LNCaP clone FGC (cell line): ENCODE measurements at regions not wholly inside any gene's neighbourhood (a gene's known extent, or its start where the extent isn't known, plus 50 kb on each side); places are given as distances from the start of the nearest gene placed in this dataset.

Source experiments
- DNase-seq: peaks from one replicate; pipeline ENCODE4 v3.0.0-alpha.2; 2011; ENCODE audit warnings: low read depth
- H3K4me3 ChIP-seq: 2 replicates; pipeline ENCODE4 v1.5.1; 2011; ENCODE audit warnings: mild to moderate bottlenecking, low read depth, low read length, control low read depth
- TF ChIP-seq, protein P1 (sequence below): IDR thresholded peaks from 2 replicates; pipeline ENCODE4 v1.5.1; 2012; ENCODE audit warnings: mild to moderate bottlenecking; ENCODE audit not compliant: control insufficient read depth, insufficient read depth; ENCODE audit errors: extremely low read depth

DNA sequence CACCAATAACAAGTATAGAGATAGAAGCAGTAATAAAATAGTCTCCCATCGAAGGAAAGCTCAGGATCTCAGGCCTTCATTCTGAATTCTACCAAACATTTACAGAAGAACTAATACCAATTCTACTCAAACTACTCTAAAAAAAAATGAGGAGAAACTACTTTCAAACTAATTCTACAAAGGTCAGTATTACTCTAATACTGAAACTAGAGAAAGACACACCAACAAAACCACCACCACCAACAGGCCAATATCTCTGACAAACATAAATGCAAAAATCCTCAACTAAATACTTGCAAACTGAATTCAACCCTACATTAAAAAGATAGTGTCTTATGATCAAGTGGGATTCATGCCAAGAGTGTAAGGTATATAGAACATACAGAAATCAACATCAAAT, 1078.4 kb downstream of the KCNT2 start:
- no peak overlapping the region for H3K4me3 ChIP-seq
- TF ChIP-seq, protein P1, sequence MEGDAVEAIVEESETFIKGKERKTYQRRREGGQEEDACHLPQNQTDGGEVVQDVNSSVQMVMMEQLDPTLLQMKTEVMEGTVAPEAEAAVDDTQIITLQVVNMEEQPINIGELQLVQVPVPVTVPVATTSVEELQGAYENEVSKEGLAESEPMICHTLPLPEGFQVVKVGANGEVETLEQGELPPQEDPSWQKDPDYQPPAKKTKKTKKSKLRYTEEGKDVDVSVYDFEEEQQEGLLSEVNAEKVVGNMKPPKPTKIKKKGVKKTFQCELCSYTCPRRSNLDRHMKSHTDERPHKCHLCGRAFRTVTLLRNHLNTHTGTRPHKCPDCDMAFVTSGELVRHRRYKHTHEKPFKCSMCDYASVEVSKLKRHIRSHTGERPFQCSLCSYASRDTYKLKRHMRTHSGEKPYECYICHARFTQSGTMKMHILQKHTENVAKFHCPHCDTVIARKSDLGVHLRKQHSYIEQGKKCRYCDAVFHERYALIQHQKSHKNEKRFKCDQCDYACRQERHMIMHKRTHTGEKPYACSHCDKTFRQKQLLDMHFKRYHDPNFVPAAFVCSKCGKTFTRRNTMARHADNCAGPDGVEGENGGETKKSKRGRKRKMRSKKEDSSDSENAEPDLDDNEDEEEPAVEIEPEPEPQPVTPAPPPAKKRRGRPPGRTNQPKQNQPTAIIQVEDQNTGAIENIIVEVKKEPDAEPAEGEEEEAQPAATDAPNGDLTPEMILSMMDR = no peak
- DNase-seq = no peak

DNA sequence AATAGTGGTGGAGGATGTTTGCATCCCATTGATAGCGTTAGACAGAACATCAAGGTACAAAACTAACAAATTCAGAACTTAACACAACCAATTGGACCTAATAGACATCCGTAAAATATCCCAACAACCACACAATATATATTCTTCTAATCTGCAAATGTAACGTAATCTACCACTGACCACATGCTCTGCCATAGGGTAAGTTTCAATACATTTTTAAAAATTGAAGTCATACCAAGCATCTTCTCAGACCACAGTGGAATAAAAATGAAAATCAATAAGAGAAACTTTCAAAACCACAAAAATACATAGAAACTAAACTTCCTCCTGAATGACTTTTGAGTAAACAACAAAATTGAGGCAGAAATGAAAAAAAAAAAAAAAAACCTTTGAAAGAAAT, 1087.5 kb downstream of the KCNT2 start:
- no peak for DNase-seq
- H3K4me3 ChIP-seq = no peak overlapping the region
- TF ChIP-seq, protein P1 = no peak

DNA sequence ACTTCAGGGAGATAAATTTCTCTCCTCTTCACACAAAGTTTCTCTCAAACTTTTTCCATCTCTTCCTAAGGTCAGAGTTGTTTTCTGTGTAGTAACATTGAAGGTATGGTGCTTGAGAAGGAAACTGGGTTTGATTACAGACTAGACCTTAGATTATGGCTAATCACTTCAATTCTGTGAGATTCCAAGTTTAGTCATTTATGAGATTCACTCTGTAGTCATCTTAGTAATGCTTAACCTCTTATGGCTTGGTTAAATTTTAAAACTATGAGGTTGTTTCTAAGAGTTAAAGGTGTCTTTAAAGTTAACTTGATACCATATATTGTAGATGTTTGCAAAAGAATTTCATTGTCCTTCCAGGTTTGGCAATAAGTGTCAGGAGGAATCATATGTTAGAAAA, 1092.2 kb downstream of the KCNT2 start:
- no peak overlapping the region for H3K4me3 ChIP-seq
- no peak for DNase-seq
- TF ChIP-seq, protein P1 = no peak

DNA sequence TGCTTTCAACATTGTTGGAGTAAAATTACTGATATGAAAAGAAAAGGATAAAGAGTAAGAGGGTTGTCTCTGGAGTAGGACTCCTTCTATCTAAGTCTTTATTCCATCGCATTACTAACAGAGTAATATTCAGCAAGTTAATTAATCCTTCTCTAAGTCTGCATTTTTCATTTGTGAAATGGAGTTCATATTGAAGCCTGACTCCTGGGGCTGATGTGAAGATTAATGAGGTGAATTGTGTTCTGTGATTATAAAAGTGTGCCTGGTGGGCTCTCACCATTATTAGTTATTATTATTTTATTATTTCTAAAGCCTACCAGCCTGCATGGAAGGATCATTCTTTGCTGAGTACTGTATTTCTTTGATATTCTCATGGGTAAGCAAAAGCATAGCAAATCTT, 1096.7 kb downstream of the KCNT2 start:
- H3K4me3 ChIP-seq = no peak overlapping the region
- TF ChIP-seq, protein P1 = no peak
- DNase-seq = no peak

DNA sequence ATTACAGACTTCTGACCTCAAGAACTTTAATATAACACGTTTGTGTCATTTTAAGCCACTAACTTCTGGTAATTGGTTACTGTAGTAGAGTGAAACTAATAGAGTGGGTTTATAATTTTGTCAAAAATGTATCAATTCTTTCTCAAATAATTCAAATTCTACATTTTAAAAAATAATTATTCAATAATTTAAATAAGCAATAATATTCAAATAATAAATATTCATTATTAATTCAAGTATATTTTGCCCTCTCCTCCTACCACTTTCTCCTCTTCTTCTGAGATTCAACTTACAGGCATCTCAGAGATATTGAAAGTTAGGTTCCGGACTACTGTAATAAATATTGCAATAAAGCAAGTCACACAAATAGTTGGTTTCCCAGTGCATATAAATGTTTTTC, 1107.1 kb downstream of the KCNT2 start:
- DNase-seq = no peak
- TF ChIP-seq, protein P1 = no peak
- no peak overlapping the region for H3K4me3 ChIP-seq

DNA sequence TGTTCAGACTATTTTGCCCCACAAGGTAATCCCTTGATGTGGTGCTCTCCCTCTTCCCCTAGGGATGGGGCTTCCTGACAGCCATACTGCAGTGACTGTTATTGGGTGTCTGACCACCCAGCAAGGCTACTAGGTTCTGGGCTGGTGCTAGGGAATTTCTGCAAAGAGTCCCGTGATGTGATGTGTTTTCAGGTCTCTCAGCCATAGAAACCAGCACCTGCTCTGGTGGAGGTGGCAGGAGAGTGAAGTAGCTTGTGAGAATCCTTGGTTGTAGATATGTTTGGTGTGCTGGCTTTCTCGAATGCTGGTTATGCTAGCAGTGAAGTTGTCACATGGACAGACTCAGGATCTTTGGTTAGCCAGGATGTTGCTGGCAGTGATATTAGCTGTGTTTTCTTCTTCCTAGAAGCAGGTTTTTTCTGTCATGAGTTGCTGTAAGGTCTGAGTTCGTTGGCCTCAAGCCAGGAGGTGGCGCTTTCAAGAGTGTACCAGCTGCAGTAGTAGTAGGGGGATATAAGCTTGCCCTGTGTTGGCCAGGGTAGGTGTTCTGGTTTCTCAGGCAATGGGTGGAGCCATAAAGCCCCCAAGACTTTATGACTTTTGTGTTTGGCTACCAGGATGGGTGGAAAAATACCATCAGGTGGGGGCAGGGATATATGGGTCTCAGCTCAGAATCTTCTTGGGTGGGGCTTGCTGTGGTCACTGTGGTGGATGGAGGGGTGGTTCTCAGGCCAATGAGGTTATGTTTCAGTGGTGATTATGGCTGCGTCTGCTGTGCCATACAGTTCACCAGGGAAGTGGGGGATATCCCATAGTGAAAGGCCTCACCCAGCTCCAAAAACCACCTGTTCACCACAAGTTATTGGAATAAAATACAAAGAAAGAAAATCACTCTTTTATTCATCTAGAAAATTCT, 1112.3 kb downstream of the KCNT2 start:
- TF ChIP-seq, protein P1 = no peak
- no peak overlapping the region for H3K4me3 ChIP-seq
- no peak for DNase-seq

DNA sequence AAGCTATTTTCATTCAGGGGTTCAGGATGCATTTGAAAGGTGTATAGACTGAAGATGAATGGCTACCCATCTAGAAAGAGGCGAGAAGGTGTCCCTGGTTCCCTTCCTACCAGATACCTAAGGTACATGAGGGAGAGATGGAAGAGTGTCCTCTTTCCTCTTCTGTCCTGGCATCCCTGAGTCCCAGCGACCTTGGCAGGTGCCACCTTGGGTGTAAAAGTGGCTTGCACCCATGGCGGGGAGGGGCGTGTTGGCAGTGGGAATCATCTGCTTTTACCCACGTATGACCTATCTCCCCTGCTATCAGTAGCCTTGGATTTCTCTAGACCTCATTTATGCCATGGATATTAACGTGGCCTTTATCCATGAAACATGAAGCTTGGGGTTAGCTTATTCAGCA, 1126.1 kb downstream of the KCNT2 start:
- TF ChIP-seq, protein P1 = no peak
- no peak for DNase-seq
- no peak overlapping the region for H3K4me3 ChIP-seq
